Gastrocnemius medialis (tissue), 4 donors: ENCODE measurements at regions not wholly inside any gene's neighbourhood (a gene's known extent, or its start where the extent isn't known, plus 50 kb on each side); places are given as distances from the start of the nearest gene placed in this dataset.

ENCODE experiments used
- POLR2A ChIP-seq, 2 donors: fragments of 450-650 bp; IDR thresholded peaks; one replicate each; pipeline ENCODE4 v1.6.1; 2017; ENCODE audit warnings: antibody characterized with exemption in 2 of 2, mild to moderate bottlenecking in 2 of 2, moderate library complexity in 2 of 2
- TF ChIP-seq, protein P1 (sequence below), 5 experiments: fragments of 450-650 bp in 3 of 5; fragments of 200-600 bp in 2 of 5; sonication (generic) in 2 of 5; IDR thresholded peaks in 4 of 5; conservative IDR thresholded peaks in 1 of 5; 1 replicate in 4 of 5; 2 replicates in 1 of 5; pipeline ENCODE4 v1.5.1; 2016 to 2019; ENCODE audit warnings: antibody characterized with exemption in 5 of 5, mild to moderate bottlenecking in 3 of 5, moderate library complexity in 3 of 5

DNA sequence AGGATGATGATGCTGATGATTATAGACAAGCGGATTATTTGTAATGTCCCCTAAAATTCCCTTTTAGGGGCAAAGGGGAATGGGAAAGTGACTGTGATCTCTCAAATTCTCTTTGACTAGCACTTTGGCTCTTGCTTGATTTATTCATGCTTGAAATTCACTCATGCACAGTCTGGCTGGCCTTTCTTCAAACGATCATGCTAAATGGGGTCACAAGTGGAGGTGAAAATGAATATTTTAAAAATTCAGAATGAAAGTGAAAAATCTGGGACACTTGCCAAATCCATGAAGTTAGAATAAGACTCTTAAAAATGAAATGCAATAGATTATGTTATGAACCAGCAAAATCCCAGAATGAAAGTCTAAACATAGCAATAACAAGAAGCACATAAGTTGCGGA, 173.4 kb upstream of the RAI2 start:
- TF ChIP-seq, protein P1, sequence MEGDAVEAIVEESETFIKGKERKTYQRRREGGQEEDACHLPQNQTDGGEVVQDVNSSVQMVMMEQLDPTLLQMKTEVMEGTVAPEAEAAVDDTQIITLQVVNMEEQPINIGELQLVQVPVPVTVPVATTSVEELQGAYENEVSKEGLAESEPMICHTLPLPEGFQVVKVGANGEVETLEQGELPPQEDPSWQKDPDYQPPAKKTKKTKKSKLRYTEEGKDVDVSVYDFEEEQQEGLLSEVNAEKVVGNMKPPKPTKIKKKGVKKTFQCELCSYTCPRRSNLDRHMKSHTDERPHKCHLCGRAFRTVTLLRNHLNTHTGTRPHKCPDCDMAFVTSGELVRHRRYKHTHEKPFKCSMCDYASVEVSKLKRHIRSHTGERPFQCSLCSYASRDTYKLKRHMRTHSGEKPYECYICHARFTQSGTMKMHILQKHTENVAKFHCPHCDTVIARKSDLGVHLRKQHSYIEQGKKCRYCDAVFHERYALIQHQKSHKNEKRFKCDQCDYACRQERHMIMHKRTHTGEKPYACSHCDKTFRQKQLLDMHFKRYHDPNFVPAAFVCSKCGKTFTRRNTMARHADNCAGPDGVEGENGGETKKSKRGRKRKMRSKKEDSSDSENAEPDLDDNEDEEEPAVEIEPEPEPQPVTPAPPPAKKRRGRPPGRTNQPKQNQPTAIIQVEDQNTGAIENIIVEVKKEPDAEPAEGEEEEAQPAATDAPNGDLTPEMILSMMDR (IDR thresholded peaks at IDR 0.05 in 4 of 5, conservative IDR thresholded peaks at IDR 0.05 in 1 of 5), result no peak
- no peak for TF ChIP-seq POLR2A (IDR thresholded peaks at IDR 0.05)
